Progenitor cell of endocrine pancreas (in vitro differentiated cells): ENCODE measurements at regions not wholly inside any gene's neighbourhood (a gene's known extent, or its start where the extent isn't known, plus 50 kb on each side); places are given as distances from the start of the nearest gene placed in this dataset.

ENCODE experiments used
- DNase-seq: peaks from one replicate; pipeline ENCODE4 v3.0.0; 2021; ENCODE audit warnings: low spot score; ENCODE audit not compliant: unreplicated experiment
- H3K27ac Mint-ChIP-seq: 2 replicates; pipeline ENCODE4 v1.8.0; 2021; ENCODE audit warnings: mild to moderate bottlenecking, moderate library complexity, mixed read lengths
- H3K27me3 Mint-ChIP-seq: 2 replicates; pipeline ENCODE4 v1.8.0; 2021; ENCODE audit warnings: mixed read lengths
- H3K36me3 Mint-ChIP-seq: 2 replicates; pipeline ENCODE4 v1.8.0; 2022; ENCODE audit warnings: mixed read lengths; ENCODE audit not compliant: insufficient read depth
- H3K4me1 Mint-ChIP-seq: 2 replicates; pipeline ENCODE4 v1.8.0; 2021; ENCODE audit warnings: low read depth, mixed read lengths
- H3K4me3 Mint-ChIP-seq: 2 replicates; pipeline ENCODE4 v1.8.0; 2021; ENCODE audit warnings: low read depth, mild to moderate bottlenecking, moderate library complexity, mixed read lengths
- H3K9me3 Mint-ChIP-seq: 2 replicates; pipeline ENCODE4 v1.8.0; 2021; ENCODE audit warnings: low read depth, mixed read lengths
- TF ChIP-seq, protein P1 (sequence below): fragments of 200-600 bp; sonication (generic); IDR thresholded peaks from one replicate; pipeline ENCODE4 v1.5.0; 2021; ENCODE audit warnings: antibody characterized with exemption, mild to moderate bottlenecking; ENCODE audit not compliant: unreplicated experiment

DNA sequence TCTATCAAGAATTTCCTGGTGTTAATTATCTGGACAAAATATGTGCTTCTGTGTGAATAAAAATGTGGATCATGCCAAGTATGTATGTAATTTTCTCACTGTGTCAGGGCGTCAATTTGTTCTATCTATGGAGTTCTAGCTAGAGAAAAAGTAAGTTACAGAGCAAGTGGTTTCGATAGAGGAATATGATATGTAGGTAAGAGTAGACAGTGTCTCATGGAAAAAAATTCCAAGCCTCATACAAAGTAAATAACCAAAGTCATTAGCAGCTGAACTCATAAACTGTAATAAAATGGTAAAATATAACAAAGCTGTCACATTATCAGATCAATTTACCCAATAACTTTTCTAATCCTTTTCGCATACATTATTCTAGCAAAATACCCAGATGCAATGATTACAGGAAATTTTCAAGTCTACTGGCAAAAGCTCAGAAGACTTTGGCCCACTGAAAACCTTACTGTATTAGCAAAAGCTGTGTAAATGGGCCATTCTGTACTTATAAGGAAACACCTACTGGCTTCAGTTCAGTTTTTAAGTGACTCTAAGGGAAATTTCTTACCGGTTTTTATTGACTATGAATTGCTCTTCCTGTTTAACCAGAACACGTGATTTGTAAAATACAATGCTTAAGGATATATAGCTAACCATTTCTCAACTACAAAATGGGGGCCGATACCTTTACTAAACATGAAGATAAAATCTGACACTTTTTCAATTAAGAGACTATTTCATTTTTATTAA is 121.0 kb upstream of the ARSJ start:
- Mint-ChIP-seq H3K36me3 (no peaks in the 10 kb centered on the region), H3K4me1 (no peaks in the 10 kb centered on the region), H3K27ac (no peak overlapping the region), H3K27me3 (peaks cover 6% of the 10 kb centered on the region), H3K4me3 (no peak overlapping the region), H3K9me3 (no peaks in the 10 kb centered on the region)
- DNase-seq: no peak
- TF ChIP-seq, protein P1, sequence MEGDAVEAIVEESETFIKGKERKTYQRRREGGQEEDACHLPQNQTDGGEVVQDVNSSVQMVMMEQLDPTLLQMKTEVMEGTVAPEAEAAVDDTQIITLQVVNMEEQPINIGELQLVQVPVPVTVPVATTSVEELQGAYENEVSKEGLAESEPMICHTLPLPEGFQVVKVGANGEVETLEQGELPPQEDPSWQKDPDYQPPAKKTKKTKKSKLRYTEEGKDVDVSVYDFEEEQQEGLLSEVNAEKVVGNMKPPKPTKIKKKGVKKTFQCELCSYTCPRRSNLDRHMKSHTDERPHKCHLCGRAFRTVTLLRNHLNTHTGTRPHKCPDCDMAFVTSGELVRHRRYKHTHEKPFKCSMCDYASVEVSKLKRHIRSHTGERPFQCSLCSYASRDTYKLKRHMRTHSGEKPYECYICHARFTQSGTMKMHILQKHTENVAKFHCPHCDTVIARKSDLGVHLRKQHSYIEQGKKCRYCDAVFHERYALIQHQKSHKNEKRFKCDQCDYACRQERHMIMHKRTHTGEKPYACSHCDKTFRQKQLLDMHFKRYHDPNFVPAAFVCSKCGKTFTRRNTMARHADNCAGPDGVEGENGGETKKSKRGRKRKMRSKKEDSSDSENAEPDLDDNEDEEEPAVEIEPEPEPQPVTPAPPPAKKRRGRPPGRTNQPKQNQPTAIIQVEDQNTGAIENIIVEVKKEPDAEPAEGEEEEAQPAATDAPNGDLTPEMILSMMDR: no peak

- DNase-seq: no peak
- Mint-ChIP-seq H3K27me3 (peaks cover 6% of the 10 kb centered on the region), H3K4me1 (no peaks in the 10 kb centered on the region), H3K4me3 (no peak overlapping the region), H3K27ac (no peak overlapping the region), H3K36me3 (no peaks in the 10 kb centered on the region), H3K9me3 (no peaks in the 10 kb centered on the region)
- TF ChIP-seq, protein P1: no peak
Observed at GRCh38 chr4:114103908-114104307, 124.5 kb upstream of the ARSJ start.

- DNase-seq: no peak
- TF ChIP-seq, protein P1: no peak
- Mint-ChIP-seq H3K9me3 (no peaks in the 10 kb centered on the region), H3K4me1 (no peaks in the 10 kb centered on the region), H3K27ac (no peak overlapping the region), H3K36me3 (no peaks in the 10 kb centered on the region), H3K27me3 (peaks cover 6% of the 10 kb centered on the region), H3K4me3 (no peak overlapping the region)
Observed at GRCh38 chr4:114108869-114109268, 129.4 kb upstream of the ARSJ start.

DNA sequence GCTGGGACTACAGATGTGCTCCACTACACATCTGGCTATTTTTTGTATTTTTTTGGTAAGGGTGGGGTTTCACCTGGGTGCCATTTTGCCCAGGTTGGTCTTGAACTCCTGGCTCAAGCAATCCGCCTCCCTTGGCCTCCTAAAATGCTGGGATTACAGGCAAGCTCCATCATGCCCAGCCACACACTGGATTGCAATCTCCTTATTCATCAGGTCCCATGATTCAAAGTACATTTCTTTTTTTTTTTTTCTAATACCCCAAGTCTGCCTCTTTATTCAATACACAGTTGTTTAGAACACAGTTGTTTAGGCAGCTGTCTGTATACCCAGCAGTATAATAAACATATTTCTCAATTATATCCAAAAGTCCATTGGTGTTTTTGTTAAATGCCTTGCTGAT is 130.3 kb upstream of the ARSJ start:
- TF ChIP-seq, protein P1: no peak
- Mint-ChIP-seq H3K9me3 (no peaks in the 10 kb centered on the region), H3K27ac (no peak overlapping the region), H3K36me3 (no peaks in the 10 kb centered on the region), H3K4me1 (no peaks in the 10 kb centered on the region), H3K27me3 (peaks cover 2% of the 10 kb centered on the region), H3K4me3 (no peak overlapping the region)
- DNase-seq: no peak

GRCh38 chr4:114115526-114115925 is 136.1 kb upstream of the ARSJ start:
- no peaks in the 10 kb centered on the region for H3K27me3 Mint-ChIP-seq
- H3K36me3 Mint-ChIP-seq: no peaks in the 10 kb centered on the region
- no peak overlapping the region for H3K27ac Mint-ChIP-seq
- no peaks in the 10 kb centered on the region for H3K4me1 Mint-ChIP-seq
- no peak for DNase-seq
- no peaks in the 10 kb centered on the region for H3K9me3 Mint-ChIP-seq
- TF ChIP-seq, protein P1: no peak
- no peak overlapping the region for H3K4me3 Mint-ChIP-seq
